Activated CD4-positive, alpha-beta T cell treated with anti-CD3 and anti-CD28 coated beads for 1 hour (primary cell): ENCODE measurements at regions not wholly inside any gene's neighbourhood (a gene's known extent, or its start where the extent isn't known, plus 50 kb on each side); places are given as distances from the start of the nearest gene placed in this dataset.
"Not testable (repeated sequence)": the region's sequence is repeated elsewhere in the genome, so short reads cannot be mapped to it uniquely, and the experiment has no call there.

Experiments used
- DNase-seq: peaks from one replicate; pipeline ENCODE4 v3.0.0-alpha.2; 2020

DNA sequence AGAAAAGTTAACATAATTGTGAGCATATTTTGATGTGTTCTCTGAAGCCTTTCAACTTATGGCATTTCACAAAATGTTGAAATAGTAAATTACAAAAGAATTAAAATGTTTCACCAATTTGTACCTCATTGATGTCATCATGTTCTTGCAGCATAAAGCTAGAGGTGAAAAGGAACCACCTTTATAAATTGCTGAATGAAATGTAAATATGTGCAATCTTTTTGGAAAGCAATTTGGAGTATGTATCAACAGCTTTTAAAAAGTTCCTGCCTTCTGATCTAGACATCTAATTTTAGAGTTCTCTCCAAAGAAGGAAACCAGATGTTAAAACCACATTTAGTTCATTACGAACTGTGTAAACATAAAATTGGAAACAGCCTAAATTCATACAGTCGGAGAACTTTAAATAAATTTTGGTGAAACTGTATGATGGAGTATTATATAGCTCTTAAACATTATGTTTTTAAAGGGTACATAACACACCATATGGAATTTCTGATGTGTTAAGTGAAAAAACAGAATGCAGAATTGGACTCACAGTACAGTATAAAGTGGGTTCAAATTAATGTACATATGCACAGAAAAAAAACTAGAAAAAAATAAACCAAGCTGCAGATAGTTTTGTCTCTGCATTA is 311.2 kb upstream of the NAALADL2 start:
- DNase-seq: no peak

DNA sequence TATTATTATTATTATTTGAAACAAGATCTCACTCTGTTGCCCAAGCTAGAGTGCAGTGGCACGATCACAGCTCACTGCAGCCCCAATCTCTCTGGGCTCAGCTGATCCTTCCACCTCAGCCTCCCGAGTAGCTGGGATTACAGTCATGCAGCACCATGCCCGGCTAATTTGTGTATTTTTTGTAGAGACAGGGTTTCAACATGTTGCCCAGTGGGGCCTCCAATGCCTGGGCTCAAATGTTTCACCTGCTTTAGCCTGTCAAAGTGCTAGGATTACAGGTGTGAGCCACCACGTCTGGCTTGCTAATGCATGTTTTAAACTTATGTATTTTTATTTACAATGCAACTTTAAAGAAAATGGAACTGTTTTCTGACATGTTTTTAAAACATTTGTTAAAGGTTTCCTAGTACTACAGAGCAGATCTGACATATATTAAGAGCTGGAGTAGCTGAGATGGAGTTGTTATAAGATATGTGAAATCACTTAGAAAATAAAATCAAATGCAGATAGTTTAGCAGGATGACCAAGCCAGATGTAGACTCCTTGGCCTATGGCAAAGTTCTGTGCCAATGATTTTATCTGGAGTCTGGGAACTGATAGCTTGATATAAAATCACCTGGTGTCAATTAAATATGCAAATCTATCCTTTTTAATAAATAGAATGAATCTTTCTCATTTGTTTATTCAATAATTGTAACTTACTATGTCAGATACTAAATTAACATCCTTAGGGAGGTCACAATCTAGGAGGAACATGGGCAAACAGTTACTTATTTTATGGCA is 310.1 kb upstream of the NAALADL2 start:
- DNase-seq: no peak

- no peak for DNase-seq
Measured at GRCh38 chr3:174581558-174581957, 277.6 kb upstream of the NAALADL2 start.

- no peak for DNase-seq
Measured at GRCh38 chr3:174583396-174583795, 275.7 kb upstream of the NAALADL2 start.

- not testable (repeated sequence) for DNase-seq
Measured at GRCh38 chr3:174587137-174587536, 272.0 kb upstream of the NAALADL2 start.

GRCh38 chr3:174596447-174596982 is 262.6 kb upstream of the NAALADL2 start:
- DNase-seq: no peak

- no peak for DNase-seq
Measured at GRCh38 chr3:174598885-174599439, 260.2 kb upstream of the NAALADL2 start.

DNA sequence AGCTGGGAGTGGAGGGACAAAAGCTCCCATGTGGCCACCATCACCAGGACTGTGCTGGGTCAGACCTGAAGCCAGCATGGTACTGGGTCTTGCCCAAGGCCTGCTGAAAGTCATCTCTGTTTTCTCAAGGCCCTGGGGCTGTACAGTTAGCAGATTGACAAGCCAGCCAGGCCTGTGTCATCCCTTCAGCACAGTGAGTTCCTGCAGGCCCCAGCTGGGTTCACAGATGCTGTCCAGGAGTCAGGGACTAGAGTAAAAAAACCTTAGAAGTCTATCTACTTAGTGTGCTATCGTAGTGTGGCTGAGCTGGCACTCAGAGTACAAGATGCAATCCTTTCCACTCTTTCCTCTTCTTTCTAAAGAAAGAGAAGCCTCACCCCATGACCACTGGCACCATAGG is 246.0 kb upstream of the NAALADL2 start:
- DNase-seq: no peak

DNA sequence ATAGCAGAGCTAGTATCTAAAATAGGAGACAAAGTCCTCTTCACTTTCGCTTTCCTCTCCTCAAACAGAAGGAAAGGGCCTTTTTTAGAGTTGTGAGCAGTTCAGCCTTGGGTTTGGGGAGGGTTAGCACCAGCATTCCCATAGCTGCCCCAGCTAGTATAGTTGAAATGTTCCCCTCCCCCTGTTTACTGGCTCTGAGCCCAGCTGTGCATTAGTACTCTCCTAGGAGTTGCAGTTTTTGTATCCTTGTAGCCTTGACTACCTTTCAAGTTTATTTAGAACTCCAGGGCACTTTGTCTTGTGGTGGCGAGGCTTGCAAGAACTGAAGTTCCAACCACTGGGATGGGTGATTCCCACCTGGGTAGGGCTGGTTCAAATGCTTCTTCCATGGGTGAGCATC is 245.1 kb upstream of the NAALADL2 start:
- DNase-seq: no peak

- DNase-seq: no peak
Measured at GRCh38 chr3:174618368-174619080, 240.6 kb upstream of the NAALADL2 start.

GRCh38 chr3:174619239-174619638 is 239.9 kb upstream of the NAALADL2 start:
- no peak for DNase-seq

DNA sequence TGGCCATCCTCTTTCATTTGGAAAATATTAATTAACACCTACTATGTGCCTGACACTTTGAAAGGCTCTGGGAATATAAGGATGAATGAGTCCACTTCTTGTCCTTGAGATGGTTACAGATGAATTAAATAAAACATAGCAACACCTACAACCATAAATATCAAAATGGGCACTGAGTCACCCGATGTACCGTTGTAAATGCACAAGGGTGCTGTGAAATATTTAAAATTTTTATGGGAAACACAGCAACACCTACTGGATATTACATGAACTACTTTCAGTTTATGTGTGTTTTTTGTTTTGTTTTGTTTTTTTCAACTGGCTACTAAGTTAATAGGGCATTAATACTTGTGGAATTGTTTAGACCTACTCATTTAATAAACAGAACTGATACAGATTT is 239.0 kb upstream of the NAALADL2 start:
- no peak for DNase-seq

GRCh38 chr3:174620855-174621472 is 238.2 kb upstream of the NAALADL2 start:
- DNase-seq: no peak

DNA sequence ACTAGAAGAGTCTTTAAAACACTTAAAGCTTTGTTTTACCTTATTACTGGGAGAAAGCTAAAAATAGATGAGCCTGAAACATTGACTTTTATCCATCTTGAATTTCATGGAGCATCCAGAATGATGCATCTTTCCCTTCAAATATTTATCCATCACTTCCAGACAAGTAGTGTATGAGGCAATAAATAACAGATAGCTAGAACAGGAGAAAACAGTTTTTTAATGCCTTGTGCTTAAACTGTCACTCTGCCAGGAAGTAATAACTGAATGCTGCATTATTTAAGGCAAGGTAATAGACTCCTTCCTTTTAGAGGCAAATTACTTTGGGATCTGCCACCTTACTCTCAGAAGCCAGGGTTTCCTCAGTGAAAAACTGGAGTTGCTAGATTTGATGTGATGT is 225.8 kb upstream of the NAALADL2 start:
- DNase-seq: no peak

- no peak for DNase-seq
Measured at GRCh38 chr3:174636451-174636850, 222.7 kb upstream of the NAALADL2 start.

DNA sequence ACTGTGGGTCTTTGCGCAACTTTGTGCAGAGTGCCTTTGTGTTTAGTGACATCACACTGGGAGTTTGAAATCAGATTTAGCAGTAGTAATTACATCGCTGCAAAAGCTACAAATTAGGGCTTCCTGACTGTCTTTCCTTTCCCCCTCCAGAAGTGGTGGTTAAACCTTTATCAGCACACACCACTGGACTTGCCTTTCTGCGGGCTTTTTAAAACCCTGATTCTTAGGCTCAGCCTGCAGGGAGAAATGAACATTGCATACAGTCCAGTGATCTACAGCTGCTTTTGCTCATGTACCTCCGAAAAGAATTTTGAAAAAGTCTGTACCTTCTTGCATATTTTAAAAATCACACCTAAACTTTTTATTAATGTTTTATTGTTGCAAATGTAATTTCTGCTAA is 219.7 kb upstream of the NAALADL2 start:
- DNase-seq: no peak

GRCh38 chr3:174639970-174640369 is 219.2 kb upstream of the NAALADL2 start:
- DNase-seq: no peak

- no peak for DNase-seq
Measured at GRCh38 chr3:174640932-174641331, 218.2 kb upstream of the NAALADL2 start.

- DNase-seq: no peak
Measured at GRCh38 chr3:174644287-174644686, 214.8 kb upstream of the NAALADL2 start.

GRCh38 chr3:174651951-174652350 is 207.2 kb upstream of the NAALADL2 start:
- DNase-seq: no peak

GRCh38 chr3:174659511-174659910 is 199.6 kb upstream of the NAALADL2 start:
- no peak for DNase-seq

DNA sequence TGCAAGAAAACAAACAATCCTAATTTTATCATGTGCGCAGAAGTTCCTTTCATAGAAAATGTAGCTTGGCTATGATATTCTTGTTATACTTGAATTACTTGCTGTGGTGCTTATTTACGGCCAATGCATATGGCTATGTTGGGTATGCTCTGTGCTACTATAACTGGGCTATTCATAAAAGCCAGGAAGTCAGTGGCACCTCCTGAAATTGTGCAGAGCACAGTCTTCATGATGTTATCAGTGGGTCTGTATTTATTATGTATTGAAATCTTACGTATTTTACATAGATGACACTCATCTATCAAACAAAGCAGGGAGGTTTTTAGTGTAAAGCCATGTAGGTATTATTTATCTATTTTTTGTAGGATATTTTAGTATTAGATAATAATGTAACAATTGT is 196.5 kb upstream of the NAALADL2 start:
- no peak for DNase-seq

DNA sequence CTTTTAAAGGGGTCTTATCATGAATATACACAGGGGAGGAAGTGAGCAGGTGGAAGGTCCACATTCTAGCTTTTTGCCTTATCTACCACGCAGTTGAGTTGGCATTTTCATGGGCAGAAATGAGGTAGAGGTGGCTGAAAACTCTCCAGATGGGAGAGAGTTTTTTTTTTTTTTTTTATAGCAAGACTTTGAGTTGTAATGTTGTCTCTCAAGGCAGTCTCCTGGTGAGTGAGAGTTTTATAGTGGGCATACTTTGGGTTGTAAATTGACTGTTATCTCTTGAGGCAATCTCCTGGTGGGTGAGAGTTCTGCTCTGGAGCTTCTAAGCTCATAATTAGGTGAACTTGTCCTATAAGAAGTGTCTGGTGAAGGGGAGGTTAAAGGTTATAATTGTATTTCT is 191.7 kb upstream of the NAALADL2 start:
- DNase-seq: no peak
